Skeletal muscle cell (primary cell): ENCODE measurements at regions not wholly inside any gene's neighbourhood (a gene's known extent, or its start where the extent isn't known, plus 50 kb on each side); places are given as distances from the start of the nearest gene placed in this dataset.

Experiments
- DNase-seq: peaks from one replicate; pipeline ENCODE4 v3.0.0-alpha.2; 2010; ENCODE audit warnings: low read depth
- H3K4me3 ChIP-seq: 2 replicates; pipeline ENCODE4 v1.5.1; 2011; ENCODE audit warnings: low read depth, mild to moderate bottlenecking, control low read depth, low read length, moderate library complexity

GRCh38 chr16:27676839-27677238, 126.9 kb downstream of the KATNIP start:
- peak; percentile 12 for DNase-seq

GRCh38 chr16:27677263-27677662, 127.3 kb downstream of the KATNIP start:
- DNase-seq: no peak

More at GRCh38 chr16:27676839-27677238, 126.9 kb downstream of the KATNIP start:
- H3K4me3 ChIP-seq: no peak overlapping the region

GRCh38 chr16:27678955-27679354, 129.0 kb downstream of the KATNIP start:
- no peak overlapping the region for H3K4me3 ChIP-seq
- DNase-seq: no peak

More at GRCh38 chr16:27677263-27677662, 127.3 kb downstream of the KATNIP start:
- no peak overlapping the region for H3K4me3 ChIP-seq

- DNase-seq: no peak
- no peak overlapping the region for H3K4me3 ChIP-seq
These were observed 130.0 kb downstream of the KATNIP start for GRCh38 chr16:27679899-27680298.

- no peak for DNase-seq
- H3K4me3 ChIP-seq: no peak overlapping the region
These were observed 131.7 kb downstream of the KATNIP start for GRCh38 chr16:27681681-27682080.

GRCh38 chr16:27684047-27684446, 134.1 kb downstream of the KATNIP start:
- DNase-seq: no peak
- H3K4me3 ChIP-seq: no peak overlapping the region

GRCh38 chr16:27685807-27686206, 135.9 kb downstream of the KATNIP start:
- no peak overlapping the region for H3K4me3 ChIP-seq
- peak; percentile 67 for DNase-seq

GRCh38 chr16:27686926-27687325, 137.0 kb downstream of the KATNIP start:
- H3K4me3 ChIP-seq: no peak overlapping the region
- no peak for DNase-seq

- DNase-seq: no peak
These were observed 137.7 kb downstream of the KATNIP start for GRCh38 chr16:27687605-27688004.

GRCh38 chr16:27689711-27690110, 139.8 kb downstream of the KATNIP start:
- peak; percentile 17 for DNase-seq
- no peak overlapping the region for H3K4me3 ChIP-seq

More at GRCh38 chr16:27687605-27688004, 137.7 kb downstream of the KATNIP start:
- no peak overlapping the region for H3K4me3 ChIP-seq

GRCh38 chr16:27690608-27691007, 140.7 kb downstream of the KATNIP start:
- DNase-seq: no peak
- H3K4me3 ChIP-seq: no peak overlapping the region

- H3K4me3 ChIP-seq: no peak overlapping the region
- no peak for DNase-seq
These were observed 141.8 kb downstream of the KATNIP start for GRCh38 chr16:27691721-27692120.

GRCh38 chr16:27692576-27692975, 142.6 kb downstream of the KATNIP start:
- H3K4me3 ChIP-seq: no peak overlapping the region
- no peak for DNase-seq

GRCh38 chr16:27695161-27695560, 145.2 kb downstream of the KATNIP start:
- no peak overlapping the region for H3K4me3 ChIP-seq
- no peak for DNase-seq

GRCh38 chr16:27698266-27698665, 148.3 kb downstream of the KATNIP start:
- no peak for DNase-seq

GRCh38 chr16:27698746-27699145, 148.8 kb downstream of the KATNIP start:
- DNase-seq: no peak
- no peak overlapping the region for H3K4me3 ChIP-seq

More at GRCh38 chr16:27698266-27698665, 148.3 kb downstream of the KATNIP start:
- no peak overlapping the region for H3K4me3 ChIP-seq

GRCh38 chr16:27699540-27699939, 149.6 kb downstream of the KATNIP start:
- DNase-seq: no peak
- no peak overlapping the region for H3K4me3 ChIP-seq

GRCh38 chr16:27700304-27700995, 150.5 kb downstream of the KATNIP start:
- DNase-seq: no peak
- no peak overlapping the region for H3K4me3 ChIP-seq

- H3K4me3 ChIP-seq: no peak overlapping the region
These were observed 151.4 kb downstream of the KATNIP start for GRCh38 chr16:27701381-27701780.

GRCh38 chr16:27703121-27703520, 153.2 kb downstream of the KATNIP start:
- no peak overlapping the region for H3K4me3 ChIP-seq
- DNase-seq: no peak

More at GRCh38 chr16:27701381-27701780, 151.4 kb downstream of the KATNIP start:
- no peak for DNase-seq

GRCh38 chr16:27703545-27703944, 153.6 kb downstream of the KATNIP start:
- DNase-seq: no peak
- H3K4me3 ChIP-seq: no peak overlapping the region
